ENCODE measurements at regions not wholly inside any gene's neighbourhood (a gene's known extent, or its start where the extent isn't known, plus 50 kb on each side); places are given as distances from the start of the nearest gene placed in this dataset.
"Not testable (repeated sequence)": the region's sequence is repeated elsewhere in the genome, so short reads cannot be mapped to it uniquely, and the experiment has no call there.

GRCh38 chr6:130494729-130495128 is 128.9 kb downstream of the TMEM200A start:
- intact Hi-C loops (cut with micrococcal nuclease): no loop called here

GRCh38 chr6:130500693-130501092 is 134.9 kb downstream of the TMEM200A start:
- intact Hi-C loops (cut with micrococcal nuclease): no loop called here

- intact Hi-C loops (cut with micrococcal nuclease): no loop called here
Measured at GRCh38 chr6:130503146-130503545, 137.3 kb downstream of the TMEM200A start.

DNA sequence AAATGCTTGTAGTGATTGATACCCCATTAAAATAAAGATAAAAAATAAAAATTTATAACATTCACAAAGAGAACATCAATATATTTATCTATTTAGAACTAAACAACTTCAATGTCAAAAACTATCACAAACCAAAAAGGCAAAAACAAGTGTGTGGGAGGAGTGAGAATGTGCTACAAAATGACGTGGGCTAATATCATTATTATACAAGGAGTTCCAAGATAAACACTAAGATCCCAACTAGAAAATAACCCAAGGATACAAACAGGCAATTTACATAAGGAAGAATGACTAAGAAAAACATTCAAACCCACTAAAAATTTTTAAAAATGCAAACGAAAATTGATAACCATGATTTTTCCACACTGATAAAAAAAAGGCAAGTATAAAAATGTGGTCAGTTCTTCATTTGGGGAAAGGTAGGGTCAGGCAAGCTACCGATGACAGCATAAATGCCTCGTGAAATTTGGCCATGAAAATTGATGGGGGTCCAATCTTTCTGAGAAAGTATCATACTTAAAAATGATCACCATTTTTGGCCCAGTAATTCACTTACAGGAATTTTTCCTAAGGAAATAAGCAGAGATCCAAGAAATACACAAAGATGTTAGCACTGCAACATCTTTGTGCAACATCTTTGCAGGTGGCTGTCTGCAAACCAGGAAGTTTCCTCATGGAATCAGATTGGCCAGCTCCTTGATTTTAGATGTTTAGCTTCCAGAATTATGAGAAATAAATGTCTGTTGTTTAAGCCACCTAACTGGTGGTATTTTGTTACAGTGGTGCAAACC is 140.2 kb downstream of the TMEM200A start:
- intact Hi-C loops (cut with micrococcal nuclease): no loop called here

- intact Hi-C loops (cut with micrococcal nuclease): not testable (repeated sequence)
Measured at GRCh38 chr6:130507005-130507665, 141.3 kb downstream of the TMEM200A start.

DNA sequence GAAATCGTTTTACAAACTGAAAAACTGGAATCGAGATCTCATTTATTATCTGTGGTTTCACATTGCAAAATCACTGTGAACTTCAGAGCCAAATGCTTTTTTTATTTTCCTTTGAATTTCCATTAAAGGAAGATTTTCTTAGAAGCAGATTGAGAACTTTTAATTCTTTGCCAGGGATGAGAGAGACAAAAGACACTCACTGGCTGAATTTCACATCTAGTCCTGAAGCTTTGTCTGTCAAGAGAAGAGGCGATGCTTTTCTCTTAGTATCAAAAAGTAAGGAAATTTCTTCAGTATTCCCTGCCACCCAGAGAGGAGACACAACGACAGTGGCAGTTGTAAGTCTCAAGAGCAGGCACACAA is 141.8 kb downstream of the TMEM200A start:
- intact Hi-C loops (cut with micrococcal nuclease): no loop called here

DNA sequence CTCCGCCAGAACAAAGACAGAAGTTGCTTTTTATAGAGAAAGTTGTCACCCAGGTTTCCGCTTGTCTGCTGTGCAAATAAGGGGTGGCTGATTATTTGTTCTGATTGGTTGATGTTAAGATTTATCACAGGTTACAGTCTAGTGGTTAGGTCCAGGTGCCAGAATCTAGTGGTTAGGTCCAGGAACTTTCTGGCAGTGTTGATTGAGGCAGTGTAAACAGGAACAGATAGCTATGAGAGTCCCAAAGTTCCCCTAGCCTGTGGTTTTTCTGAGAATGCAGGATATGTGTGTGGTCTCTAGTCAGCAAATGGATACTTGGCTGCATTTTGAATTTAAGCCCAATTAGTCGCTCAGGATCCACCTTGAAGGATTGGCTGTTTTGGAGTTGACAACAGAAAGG is 148.0 kb downstream of the TMEM200A start:
- intact Hi-C loops (cut with micrococcal nuclease): loop anchor here (1.0 to 10.0 kb wide), 6 partner anchors 63 to 691 kb away; no protein-coding TSS in a partner anchor

DNA sequence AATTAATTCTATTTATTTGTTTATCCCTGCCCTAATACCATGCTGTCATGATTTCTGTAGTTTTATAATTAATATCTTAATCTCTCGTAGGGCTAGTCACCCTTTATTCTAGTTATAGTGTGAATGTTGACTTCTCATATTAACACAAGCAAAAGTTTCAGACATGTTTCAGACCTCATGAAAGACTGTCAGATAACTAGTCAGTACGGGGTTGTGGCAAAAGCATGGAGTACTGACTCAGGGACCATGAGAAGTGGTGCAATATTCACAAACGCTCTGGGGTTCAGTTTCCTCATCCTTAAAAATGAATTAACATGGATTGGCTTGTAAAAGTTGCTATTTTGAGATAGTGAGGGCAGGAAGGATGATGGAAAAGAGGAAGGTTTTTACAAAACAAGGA is 148.9 kb downstream of the TMEM200A start:
- intact Hi-C loops (cut with micrococcal nuclease): loop anchor here (5.0 to 10.0 kb wide), 4 partner anchors 113 to 690 kb away; no protein-coding TSS in a partner anchor

DNA sequence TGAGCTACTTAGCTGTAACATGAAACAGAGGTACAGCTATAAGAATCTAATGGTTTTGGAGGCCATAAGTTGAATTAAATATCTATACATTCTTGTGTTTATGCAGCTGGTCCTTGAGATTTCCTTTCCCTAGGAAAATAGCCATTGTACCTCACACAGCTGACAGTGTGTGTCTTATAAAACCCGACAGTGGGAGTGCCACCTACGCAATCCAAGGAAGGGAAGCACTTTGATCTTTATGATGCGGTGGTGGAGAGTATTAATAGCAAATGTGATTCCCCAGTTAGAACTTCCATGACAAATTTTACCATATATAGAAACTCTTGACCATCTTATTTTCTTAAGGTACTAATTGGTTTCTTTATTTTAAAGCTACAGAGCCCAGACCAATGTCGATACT is 149.5 kb downstream of the TMEM200A start:
- intact Hi-C loops (cut with micrococcal nuclease): loop anchor here (10.0 kb wide), 2 partner anchors 491 to 689 kb away; no protein-coding TSS in a partner anchor

GRCh38 chr6:130516604-130517003 is 150.8 kb downstream of the TMEM200A start:
- intact Hi-C loops (cut with micrococcal nuclease): loop anchor here (10.0 kb wide), 2 partner anchors 492 to 688 kb away; no protein-coding TSS in a partner anchor

GRCh38 chr6:130517444-130517931 is 151.7 kb downstream of the TMEM200A start:
- intact Hi-C loops (cut with micrococcal nuclease): loop anchor here (10.0 kb wide), 2 partner anchors 493 to 687 kb away; no protein-coding TSS in a partner anchor

- intact Hi-C loops (cut with micrococcal nuclease): loop anchor here (10.0 kb wide), 2 partner anchors 494 to 686 kb away; no protein-coding TSS in a partner anchor
Measured at GRCh38 chr6:130518588-130518987, 152.8 kb downstream of the TMEM200A start.

DNA sequence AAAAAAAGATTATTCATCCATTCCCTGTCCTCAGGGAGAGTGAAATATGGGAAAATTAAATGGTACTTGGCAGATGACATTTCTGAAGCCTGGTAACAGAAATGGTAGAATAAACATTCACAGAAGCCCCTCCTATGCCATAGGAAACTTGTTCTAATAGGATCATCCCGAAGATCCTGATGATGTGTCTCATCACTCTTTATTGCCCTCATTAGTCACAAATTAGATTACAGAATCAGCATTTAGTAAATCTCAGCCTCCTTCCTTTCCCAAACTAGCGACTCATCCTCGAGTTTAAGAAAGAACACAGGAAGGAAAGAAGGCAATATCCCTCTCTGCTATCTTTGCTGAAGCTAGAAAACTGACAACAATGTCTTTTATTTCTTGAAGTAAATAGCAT is 154.4 kb downstream of the TMEM200A start:
- intact Hi-C loops (cut with micrococcal nuclease): no loop called here

DNA sequence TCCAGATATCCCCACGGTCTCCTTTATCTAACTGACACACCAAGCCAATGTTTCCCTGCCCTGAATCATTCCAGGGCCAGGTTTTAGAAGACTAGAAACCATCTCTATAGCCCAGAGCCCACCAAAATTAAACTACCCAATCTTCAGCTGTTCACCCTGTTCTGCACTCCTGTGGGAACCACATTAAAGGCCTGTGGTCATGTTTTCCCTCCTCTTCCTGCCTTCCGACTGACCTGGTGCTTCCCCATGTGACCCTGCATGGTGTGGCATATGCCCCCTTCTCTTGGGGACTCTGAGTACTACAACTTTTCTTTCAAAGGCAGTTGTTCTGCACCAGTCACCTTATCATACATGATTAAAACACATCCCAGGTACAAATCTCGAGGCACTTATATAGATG is 155.0 kb downstream of the TMEM200A start:
- intact Hi-C loops (cut with micrococcal nuclease): no loop called here

DNA sequence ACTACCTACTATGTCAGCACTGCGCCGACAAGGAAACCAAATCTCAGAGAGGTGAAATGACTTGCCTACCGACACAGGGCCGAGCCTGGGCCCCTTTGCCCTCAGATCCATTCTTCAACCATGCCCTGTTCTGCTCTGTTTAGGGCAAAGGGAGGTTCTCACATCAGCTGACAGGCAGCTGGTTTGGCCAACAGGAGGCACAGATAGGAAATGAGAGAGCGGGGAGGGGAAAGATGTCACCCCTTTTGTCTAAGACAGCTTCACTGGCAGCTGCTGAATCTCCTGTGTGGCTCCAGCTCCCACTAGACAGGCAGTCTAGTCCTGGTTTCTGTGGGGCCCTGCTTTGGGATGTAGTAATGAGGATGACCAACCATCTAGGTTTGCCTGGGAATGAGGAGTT is 158.7 kb downstream of the TMEM200A start:
- intact Hi-C loops (cut with micrococcal nuclease): no loop called here

DNA sequence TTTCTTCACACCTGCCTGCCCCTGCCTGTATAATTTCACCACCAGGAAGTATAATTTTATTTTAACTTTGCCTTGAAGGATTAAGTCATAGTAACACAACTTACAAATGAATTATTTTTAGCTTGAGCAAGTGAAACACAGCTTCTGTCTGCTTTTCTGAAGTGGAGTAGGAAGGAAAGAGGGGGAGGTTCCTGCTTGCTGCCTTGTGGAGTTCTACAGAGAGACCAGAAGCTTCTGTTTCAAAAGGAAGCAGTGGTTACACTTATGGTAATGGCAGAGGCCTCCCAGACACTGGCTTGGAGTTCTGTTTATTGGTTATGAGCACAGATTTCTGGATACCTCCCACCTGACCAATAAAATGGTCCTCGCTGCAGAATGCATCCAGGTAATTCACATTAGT is 159.6 kb downstream of the TMEM200A start:
- intact Hi-C loops (cut with micrococcal nuclease): no loop called here

DNA sequence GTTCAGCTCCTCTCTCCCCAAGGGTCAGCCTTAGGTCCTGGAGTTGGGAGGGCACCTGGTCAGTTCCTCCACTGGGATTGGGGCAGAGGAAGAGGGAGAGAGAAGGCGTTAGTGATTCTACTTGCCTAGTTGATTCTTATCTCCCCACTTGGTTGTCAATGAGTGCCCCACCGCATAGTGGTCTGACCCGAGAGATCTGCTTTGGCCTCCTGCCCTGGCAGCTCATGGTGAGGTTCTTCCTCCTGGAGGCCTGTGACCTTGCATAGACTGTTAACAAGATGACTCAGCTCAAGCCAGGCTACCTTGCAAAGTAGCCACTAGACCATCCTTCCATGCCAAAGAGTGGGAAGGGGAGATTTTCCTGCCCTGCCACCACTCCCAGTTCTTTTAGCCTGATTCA is 160.6 kb downstream of the TMEM200A start:
- intact Hi-C loops (cut with micrococcal nuclease): no loop called here

GRCh38 chr6:130527173-130527572 is 161.4 kb downstream of the TMEM200A start:
- intact Hi-C loops (cut with micrococcal nuclease): no loop called here

DNA sequence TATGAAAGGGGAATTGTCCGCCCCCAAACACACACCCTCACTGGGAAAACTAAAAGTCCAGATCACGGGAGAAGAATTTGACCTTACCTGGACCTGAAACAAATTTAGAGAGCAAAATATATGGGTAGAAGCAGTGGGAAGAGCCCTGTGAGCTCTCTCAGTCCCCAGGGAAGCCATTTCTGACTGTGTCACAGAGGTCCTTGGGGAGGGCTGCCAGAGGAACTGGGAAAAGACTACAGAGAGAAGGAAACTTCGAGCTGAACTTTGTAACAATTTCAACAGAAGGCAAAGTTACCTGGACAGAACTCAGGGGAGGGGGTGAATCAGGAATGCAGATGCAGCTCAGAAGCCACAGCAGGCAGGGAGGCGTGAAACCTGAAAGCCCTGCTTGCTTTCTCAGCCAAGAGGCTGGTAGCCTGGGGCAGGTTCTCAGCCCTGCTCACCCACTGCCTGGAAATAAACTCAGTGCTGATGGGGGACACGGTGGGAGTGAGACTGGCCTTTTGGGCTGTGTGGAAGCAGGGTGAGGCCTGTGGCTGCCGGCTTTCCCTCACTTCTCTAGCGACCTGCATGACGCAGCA is 163.8 kb downstream of the TMEM200A start:
- intact Hi-C loops (cut with micrococcal nuclease): no loop called here

- intact Hi-C loops (cut with micrococcal nuclease): no loop called here
Measured at GRCh38 chr6:130534627-130535026, 168.8 kb downstream of the TMEM200A start.

DNA sequence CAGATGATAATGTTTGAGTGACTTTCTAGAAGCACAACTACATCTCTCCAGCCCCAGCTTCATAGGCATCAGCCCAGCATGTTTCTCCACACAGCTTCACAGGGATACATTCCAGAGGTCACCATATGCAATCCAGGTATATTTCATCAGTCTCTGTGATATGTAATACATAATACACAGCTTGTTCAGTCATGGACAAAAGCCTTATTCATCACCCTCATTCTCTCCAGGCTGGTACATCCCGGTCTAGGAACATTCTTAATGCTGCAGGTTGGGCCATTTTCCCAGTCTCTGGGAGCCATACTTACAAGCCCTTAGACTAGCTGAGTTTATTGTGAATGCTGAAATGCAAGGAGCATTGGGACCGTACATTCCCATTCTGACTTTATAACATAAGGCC is 169.4 kb downstream of the TMEM200A start:
- intact Hi-C loops (cut with micrococcal nuclease): no loop called here

DNA sequence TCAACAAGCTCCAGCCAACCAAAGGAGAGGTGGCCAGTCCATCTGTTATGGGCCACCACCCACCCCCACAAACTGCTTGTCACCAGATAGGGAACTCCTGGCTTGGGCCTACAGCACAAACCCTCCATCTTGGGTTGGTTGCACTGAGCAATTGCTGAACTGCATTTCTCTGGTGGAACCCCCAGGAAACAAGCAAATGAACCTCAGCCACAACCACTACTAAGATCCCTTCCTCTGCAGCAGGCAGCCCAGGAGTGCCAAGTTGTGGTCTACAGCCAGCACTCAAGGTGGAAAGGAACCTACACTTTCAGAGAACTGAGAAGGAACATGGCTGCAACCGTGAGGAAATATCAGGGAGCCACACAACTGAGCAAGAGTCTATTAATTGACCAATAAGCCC is 171.6 kb downstream of the TMEM200A start:
- intact Hi-C loops (cut with micrococcal nuclease): no loop called here
